AG09309 (cell line): ENCODE measurements at regions not wholly inside any gene's neighbourhood (a gene's known extent, or its start where the extent isn't known, plus 50 kb on each side); places are given as distances from the start of the nearest gene placed in this dataset.

Experiments used
- DNase-seq: peaks from one replicate; pipeline ENCODE4 v3.0.0-alpha.2; 2010; ENCODE audit warnings: low read depth
- H3K4me3 ChIP-seq: 2 replicates; pipeline ENCODE4 v1.5.1; 2011; ENCODE audit warnings: mild to moderate bottlenecking, low read depth, low read length, moderate library complexity; ENCODE audit not compliant: control insufficient read depth
- CTCF ChIP-seq: IDR thresholded peaks from 2 replicates; pipeline ENCODE4 v1.5.1; 2011; ENCODE audit warnings: mild to moderate bottlenecking, low read depth, low read length, inconsistent platforms; ENCODE audit not compliant: insufficient read depth, control insufficient read depth; ENCODE audit errors: missing control alignments

GRCh38 chr4:29319663-29320340 is 1400.4 kb upstream of the PCDH7 start:
- DNase-seq = no peak
- TF ChIP-seq CTCF = no peak
- no peak overlapping the region for H3K4me3 ChIP-seq

GRCh38 chr4:29320947-29321620 is 1399.1 kb upstream of the PCDH7 start:
- TF ChIP-seq CTCF = no peak
- DNase-seq = no peak
- H3K4me3 ChIP-seq = no peak overlapping the region

GRCh38 chr4:29326004-29326403 is 1394.2 kb upstream of the PCDH7 start:
- DNase-seq = no peak
- no peak for TF ChIP-seq CTCF
- no peak overlapping the region for H3K4me3 ChIP-seq

- no peak for DNase-seq
- H3K4me3 ChIP-seq = no peak overlapping the region
- TF ChIP-seq CTCF = no peak
Observed at GRCh38 chr4:29326816-29327215, 1393.4 kb upstream of the PCDH7 start.

- peak; percentile 44 for DNase-seq
- no peak overlapping the region for H3K4me3 ChIP-seq
- no peak for TF ChIP-seq CTCF
Observed at GRCh38 chr4:29336861-29337260, 1383.3 kb upstream of the PCDH7 start.

- H3K4me3 ChIP-seq = no peak overlapping the region
- no peak for TF ChIP-seq CTCF
- no peak for DNase-seq
Observed at GRCh38 chr4:29372971-29373370, 1347.2 kb upstream of the PCDH7 start.
